Kidney epithelial cell (primary cell): ENCODE measurements at regions not wholly inside any gene's neighbourhood (a gene's known extent, or its start where the extent isn't known, plus 50 kb on each side); places are given as distances from the start of the nearest gene placed in this dataset.

Experiments
- DNase-seq: peaks from one replicate; pipeline ENCODE4 v3.0.0-alpha.2; 2010; ENCODE audit warnings: low read depth
- H3K27me3 ChIP-seq: 2 replicates; pipeline ENCODE4 v1.6.0; 2011; ENCODE audit warnings: low read length; ENCODE audit not compliant: control insufficient read depth, insufficient read depth
- H3K36me3 ChIP-seq: 2 replicates; pipeline ENCODE4 v1.5.1; 2011; ENCODE audit warnings: low read length; ENCODE audit not compliant: control insufficient read depth, insufficient read depth
- H3K4me3 ChIP-seq: 2 replicates; pipeline ENCODE4 v1.5.1; 2011; ENCODE audit warnings: low read depth, mild to moderate bottlenecking, control low read depth, low read length
- TF ChIP-seq, protein P1 (sequence below): IDR thresholded peaks from 2 replicates; pipeline ENCODE4 v1.5.1; 2011; ENCODE audit warnings: mild to moderate bottlenecking, moderate library complexity, low read length, control low read depth, inconsistent platforms; ENCODE audit not compliant: insufficient read depth, poor library complexity, severe bottlenecking

DNA sequence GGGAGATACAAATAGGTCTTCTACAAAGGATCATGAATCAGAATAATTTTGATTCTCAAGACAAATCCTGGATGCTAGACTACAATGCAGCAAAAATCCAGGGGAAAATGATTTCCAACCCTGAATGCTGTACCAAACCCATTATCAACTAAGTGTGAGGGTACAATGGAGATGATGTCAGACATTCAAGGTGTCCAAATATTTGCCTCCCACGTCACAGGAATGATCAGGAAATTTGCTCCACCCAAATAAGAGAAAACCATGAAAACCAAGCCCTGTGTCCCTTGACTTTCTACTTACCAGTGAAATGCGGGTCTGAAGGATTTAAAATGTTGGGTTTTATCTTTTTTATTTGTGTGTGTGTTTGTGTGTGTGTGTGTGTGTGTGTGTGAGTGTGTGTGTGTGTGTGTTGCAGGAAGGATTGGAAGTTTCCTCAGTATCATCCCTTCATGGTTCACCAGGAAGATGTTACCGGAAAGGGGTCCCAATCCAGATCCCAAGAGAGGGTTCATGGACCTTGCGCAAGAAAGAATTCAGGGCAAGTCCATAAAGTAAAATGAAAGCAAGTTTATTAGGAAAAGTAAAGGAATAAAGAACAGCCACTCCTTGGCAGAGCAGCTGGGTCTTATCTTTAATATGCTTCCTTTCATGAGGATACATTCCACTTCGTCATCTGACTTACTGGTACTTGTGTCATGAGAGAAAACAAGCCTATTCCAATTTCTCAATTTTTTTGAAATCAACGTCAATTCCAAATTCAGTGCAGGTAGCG lies 61.1 kb upstream of the ID2 start:
- H3K27me3 ChIP-seq = no peaks in the 10 kb centered on the region
- no peaks in the 10 kb centered on the region for H3K36me3 ChIP-seq
- no peak overlapping the region for H3K4me3 ChIP-seq
- TF ChIP-seq, protein P1, sequence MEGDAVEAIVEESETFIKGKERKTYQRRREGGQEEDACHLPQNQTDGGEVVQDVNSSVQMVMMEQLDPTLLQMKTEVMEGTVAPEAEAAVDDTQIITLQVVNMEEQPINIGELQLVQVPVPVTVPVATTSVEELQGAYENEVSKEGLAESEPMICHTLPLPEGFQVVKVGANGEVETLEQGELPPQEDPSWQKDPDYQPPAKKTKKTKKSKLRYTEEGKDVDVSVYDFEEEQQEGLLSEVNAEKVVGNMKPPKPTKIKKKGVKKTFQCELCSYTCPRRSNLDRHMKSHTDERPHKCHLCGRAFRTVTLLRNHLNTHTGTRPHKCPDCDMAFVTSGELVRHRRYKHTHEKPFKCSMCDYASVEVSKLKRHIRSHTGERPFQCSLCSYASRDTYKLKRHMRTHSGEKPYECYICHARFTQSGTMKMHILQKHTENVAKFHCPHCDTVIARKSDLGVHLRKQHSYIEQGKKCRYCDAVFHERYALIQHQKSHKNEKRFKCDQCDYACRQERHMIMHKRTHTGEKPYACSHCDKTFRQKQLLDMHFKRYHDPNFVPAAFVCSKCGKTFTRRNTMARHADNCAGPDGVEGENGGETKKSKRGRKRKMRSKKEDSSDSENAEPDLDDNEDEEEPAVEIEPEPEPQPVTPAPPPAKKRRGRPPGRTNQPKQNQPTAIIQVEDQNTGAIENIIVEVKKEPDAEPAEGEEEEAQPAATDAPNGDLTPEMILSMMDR = no peak
- no peak for DNase-seq

DNA sequence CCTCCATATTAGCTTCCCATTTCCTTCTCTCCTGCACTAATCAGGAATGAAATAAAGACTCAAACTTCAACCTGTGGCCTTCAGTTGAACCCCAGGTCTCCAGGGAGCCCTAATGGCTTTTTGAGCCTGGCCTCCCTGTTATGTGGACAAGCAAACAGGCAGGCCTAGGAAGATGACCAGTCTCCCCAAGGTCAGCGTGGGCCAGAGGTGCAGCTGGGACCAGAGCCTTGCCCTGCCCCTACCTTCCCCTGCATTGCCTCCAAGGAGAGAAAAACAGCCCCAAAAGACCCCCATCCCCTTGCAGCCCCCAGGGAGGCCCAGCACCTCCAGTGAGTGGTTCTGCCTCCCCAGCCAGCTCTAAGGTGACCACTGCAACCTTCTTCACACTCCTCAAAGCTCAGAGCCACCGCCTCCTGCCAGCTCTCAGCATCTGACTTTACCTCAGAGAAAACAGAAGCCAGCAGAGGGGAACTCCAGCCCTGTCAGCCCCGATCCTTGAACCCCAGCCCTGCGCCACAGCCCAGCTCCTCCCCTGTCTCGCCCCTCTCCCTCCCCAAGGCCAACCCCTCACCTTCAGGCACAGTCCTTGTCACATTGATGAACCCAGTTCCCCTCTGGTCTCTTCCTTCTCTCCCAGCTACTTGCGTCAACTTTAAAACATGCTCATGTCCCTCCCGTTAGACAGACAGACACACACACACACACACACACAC lies 59.5 kb upstream of the ID2 start:
- Histone ChIP-seq H3K36me3 (no peaks in the 10 kb centered on the region), H3K4me3 (no peak overlapping the region), H3K27me3 (no peaks in the 10 kb centered on the region)
- TF ChIP-seq, protein P1 = no peak
- no peak for DNase-seq

DNA sequence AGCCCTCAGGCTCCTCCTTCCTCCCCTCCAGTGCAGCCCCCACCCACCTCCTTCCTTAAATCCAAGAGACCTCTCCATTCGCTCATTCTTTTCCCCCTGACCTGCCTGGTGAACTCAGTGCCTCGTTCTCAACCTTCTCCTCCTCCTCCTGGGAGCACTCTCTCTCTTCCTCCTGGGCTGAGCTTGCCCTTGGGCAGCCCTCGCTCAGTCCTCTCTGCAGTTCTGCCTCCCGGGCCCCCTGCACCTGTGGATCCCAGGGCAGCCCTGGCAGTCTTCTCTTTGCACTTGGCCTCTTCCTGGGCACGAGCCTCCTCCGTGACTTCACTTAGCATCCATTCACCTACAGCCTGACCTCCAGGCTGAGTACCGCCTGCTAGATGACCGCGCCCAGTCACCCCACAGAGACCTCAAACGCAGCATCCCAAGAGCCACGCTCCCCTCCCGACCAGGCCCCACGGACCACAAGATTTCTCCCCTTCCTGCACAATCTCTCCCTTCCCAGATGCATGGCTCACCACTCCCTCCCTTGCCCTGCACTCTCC lies 58.9 kb upstream of the ID2 start:
- no peaks in the 10 kb centered on the region for H3K27me3 ChIP-seq
- DNase-seq = no peak
- TF ChIP-seq, protein P1 = no peak
- H3K4me3 ChIP-seq = no peak overlapping the region
- H3K36me3 ChIP-seq = no peaks in the 10 kb centered on the region

DNA sequence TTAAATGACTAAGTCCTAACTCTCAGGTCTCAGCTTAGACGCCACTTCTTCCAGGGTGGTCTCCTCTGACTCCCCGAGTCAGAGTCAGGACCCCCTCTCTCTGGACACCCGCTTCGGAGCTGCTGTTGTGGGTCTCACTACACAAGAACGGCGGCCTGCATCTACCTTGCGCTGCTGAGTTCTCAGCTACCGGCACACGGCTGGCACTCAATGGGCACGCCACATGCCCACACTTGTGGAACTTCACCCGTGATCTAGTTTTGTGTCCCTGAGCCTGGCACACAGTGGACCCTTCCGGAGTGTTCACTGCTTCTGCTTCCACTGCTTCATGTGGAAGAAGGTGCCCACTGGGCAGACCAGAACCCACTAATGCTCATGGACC lies 58.3 kb upstream of the ID2 start:
- no peaks in the 10 kb centered on the region for H3K27me3 ChIP-seq
- TF ChIP-seq, protein P1 = no peak
- no peak for DNase-seq
- H3K36me3 ChIP-seq = no peaks in the 10 kb centered on the region
- no peak overlapping the region for H3K4me3 ChIP-seq

DNA sequence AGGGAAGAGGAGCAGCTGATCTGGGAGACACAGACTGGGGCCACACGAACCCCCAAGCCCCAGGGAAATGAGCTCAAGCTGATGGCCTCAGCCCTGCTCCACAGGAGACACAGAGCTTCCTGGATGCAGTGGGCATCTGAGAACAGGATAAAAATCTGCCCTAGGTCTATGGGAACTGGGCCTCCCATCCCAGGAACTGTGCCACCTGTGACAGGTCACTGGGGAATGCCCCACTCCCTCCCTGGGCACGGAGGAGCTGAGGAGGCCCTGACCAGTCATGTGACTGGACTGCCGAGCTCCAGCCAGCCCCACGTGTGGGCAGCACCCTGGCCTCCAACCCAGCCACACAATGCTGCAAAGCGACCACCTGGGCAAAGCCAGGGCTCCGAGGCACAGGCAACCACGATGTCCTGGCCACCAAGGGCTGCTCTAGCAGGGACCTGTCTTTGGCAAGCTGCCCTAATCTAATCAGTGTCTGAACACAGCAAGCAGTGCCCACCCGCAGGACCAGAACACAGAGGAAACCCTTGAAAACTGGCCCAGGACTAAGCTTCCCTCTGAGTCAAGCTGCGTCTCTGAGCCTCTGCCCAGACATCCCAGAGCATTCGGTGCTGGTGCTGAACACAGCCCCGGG lies 57.8 kb upstream of the ID2 start:
- TF ChIP-seq, protein P1 = no peak
- no peak overlapping the region for H3K4me3 ChIP-seq
- DNase-seq = no peak
- H3K36me3 ChIP-seq = no peaks in the 10 kb centered on the region
- no peaks in the 10 kb centered on the region for H3K27me3 ChIP-seq
